ENCODE measurements at regions not wholly inside any gene's neighbourhood (a gene's known extent, or its start where the extent isn't known, plus 50 kb on each side); places are given as distances from the start of the nearest gene placed in this dataset.

- TF ChIP-seq CTCF (IDR thresholded peaks at IDR 0.05 in 2 of 3, conservative IDR thresholded peaks at IDR 0.05 in 1 of 3; ENCODE audit: control insufficient read depth in 2 of 3, extremely low read depth in 1 of 3, insufficient read depth in 1 of 3, low read depth in 3 of 3, low read length in 3 of 3) (no peak), NR2C2 (IDR thresholded peaks at IDR 0.05; ENCODE audit: borderline replicate concordance, control insufficient read depth, insufficient read length, low read depth) (no peak), REST (IDR thresholded peaks at IDR 0.05; ENCODE audit: low read depth, low read length) (no peak)
These were observed 313.2 kb upstream of the MAP3K7 start for GRCh38 chr6:90900034-90900433.

All from GM12878 (cell line).